GM12874 (cell line): ENCODE measurements at regions not wholly inside any gene's neighbourhood (a gene's known extent, or its start where the extent isn't known, plus 50 kb on each side); places are given as distances from the start of the nearest gene placed in this dataset.

Experiments
- TF ChIP-seq, protein P1 (sequence below): IDR thresholded peaks from 2 replicates; pipeline ENCODE4 v1.5.1; 2011; ENCODE audit warnings: low read depth, mild to moderate bottlenecking, control low read depth, low read length, moderate library complexity; ENCODE audit not compliant: insufficient read depth

DNA sequence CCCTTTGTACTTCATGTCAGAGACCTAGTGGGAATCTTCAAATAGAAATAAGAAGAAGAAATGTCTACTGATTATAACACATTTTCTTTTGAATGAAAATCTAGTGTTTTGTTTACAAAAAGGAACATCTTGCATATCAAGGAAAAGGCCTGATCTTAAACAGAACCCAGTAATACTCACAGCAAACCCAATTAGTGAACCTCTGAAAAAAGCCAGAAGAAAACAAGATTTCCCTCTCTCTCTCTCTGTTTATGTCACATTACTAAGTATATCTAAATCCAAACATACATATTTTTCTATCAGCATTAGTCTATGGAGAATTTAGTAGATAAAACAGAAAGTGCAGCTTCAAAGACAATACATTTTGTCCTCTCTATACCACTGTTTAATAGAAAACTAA is 457.9 kb downstream of the NR2F1-AS1 start:
- TF ChIP-seq, protein P1, sequence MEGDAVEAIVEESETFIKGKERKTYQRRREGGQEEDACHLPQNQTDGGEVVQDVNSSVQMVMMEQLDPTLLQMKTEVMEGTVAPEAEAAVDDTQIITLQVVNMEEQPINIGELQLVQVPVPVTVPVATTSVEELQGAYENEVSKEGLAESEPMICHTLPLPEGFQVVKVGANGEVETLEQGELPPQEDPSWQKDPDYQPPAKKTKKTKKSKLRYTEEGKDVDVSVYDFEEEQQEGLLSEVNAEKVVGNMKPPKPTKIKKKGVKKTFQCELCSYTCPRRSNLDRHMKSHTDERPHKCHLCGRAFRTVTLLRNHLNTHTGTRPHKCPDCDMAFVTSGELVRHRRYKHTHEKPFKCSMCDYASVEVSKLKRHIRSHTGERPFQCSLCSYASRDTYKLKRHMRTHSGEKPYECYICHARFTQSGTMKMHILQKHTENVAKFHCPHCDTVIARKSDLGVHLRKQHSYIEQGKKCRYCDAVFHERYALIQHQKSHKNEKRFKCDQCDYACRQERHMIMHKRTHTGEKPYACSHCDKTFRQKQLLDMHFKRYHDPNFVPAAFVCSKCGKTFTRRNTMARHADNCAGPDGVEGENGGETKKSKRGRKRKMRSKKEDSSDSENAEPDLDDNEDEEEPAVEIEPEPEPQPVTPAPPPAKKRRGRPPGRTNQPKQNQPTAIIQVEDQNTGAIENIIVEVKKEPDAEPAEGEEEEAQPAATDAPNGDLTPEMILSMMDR: no peak

- TF ChIP-seq, protein P1: no peak
Observed at GRCh38 chr5:93122446-93122845, 458.6 kb downstream of the NR2F1-AS1 start.

DNA sequence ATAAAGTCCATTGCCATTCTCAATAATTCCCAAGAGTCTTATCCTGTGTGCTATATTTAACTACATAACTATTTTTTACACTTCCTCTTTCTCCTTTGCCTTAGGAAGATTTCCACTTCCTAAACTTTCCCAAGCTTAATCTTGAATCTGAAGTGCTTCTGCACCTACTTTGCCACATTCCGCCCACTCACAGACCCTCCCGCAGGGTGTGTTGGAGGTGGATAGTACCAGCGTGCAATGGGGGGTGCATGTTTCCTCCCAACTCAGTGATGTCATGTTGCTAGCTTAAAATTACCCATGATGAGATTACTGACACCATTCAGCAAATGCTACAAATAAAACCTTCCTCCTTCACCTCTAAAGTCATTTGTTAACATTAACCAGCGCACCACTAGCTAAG is 460.2 kb downstream of the NR2F1-AS1 start:
- TF ChIP-seq, protein P1: no peak

DNA sequence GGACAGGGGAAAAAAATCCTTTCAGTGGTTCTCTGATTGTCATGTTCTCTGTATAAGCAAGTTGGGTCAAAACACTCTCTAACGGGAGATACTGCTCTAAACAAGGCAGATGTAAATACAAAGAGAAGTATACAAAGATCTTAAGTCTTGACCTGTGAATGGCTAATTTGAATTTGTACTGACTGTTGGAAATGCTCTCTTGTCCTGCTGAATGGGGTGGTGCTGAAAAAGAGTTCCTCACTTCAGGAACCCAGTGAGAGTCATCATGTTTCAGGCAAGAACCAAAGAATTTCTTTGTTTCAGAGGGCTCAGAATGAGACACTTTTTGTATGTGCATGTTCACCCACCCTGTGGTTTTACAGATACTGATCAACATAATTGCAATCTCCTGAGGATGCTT is 461.0 kb downstream of the NR2F1-AS1 start:
- TF ChIP-seq, protein P1: no peak

DNA sequence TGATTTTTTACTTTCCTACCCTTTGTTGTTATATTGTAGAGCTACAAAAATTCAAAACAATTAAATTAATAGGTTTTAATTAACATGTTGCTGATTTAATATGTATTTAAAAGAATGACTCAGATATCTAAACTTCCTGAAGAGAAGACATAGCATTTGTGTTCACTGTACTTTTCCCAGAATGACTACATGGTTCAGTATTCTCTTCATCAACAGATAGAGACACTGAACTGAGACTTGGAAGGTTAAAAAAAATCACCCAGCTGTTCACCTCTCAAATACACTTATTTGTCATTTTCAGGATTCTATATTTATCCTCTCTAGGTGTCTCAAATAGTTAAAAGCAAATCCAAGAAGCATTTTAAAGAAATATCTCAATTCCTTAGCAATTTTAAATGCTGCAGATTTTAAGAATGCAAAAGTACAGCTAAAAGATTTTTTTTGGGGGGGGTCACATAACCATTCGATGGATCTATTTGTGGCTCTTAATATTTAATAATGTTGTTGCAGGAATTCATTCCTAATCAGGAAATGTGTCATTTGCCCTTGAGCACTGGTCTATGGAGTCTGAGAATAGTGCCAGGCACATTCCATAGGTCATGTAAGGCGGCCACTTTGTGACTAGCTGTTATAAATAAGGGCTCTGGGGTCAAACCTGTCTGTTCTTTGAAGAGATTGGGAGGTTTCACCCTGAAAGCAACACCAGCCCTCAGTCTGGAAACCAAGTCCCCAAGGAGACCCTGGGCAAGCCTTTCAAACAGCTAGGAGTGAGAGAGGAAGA is 463.1 kb downstream of the NR2F1-AS1 start:
- TF ChIP-seq, protein P1: no peak

DNA sequence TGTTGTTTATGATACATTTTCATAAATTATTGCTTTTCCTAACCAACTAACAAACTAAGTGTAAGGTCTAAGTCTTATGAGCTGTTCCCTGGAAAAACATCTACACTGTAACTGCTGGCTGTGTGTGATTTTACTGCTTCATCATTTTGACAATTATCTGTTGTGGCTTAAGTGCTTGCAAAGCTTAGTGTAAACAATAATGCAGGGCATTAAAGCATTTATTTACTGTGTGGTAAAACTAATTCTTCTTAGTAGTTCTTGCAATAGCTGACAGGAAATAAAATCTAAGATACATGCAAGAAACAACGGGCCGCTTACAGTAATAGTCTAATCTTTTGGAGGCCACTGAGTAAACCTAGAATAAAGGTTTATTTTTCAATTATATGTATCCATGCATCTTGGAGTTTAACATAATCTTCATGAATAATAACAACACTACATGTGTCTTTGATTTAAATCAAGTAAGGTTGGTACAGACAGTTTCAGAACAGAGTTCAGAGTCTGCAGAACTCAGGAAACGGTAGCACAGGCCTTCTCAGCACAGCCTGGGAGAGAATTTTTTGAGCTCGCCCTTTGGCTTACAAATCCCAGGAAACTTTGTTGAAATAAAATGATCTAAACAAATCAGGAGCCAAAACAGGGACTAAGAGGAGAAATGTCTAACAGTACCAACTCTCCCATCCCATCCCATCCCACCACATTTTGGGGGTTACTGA is 473.1 kb downstream of the NR2F1-AS1 start:
- TF ChIP-seq, protein P1: no peak

GRCh38 chr5:93107141-93107540 is 473.9 kb downstream of the NR2F1-AS1 start:
- TF ChIP-seq, protein P1: no peak
